ENCODE measurements at regions not wholly inside any gene's neighbourhood (a gene's known extent, or its start where the extent isn't known, plus 50 kb on each side); places are given as distances from the start of the nearest gene placed in this dataset.

DNA sequence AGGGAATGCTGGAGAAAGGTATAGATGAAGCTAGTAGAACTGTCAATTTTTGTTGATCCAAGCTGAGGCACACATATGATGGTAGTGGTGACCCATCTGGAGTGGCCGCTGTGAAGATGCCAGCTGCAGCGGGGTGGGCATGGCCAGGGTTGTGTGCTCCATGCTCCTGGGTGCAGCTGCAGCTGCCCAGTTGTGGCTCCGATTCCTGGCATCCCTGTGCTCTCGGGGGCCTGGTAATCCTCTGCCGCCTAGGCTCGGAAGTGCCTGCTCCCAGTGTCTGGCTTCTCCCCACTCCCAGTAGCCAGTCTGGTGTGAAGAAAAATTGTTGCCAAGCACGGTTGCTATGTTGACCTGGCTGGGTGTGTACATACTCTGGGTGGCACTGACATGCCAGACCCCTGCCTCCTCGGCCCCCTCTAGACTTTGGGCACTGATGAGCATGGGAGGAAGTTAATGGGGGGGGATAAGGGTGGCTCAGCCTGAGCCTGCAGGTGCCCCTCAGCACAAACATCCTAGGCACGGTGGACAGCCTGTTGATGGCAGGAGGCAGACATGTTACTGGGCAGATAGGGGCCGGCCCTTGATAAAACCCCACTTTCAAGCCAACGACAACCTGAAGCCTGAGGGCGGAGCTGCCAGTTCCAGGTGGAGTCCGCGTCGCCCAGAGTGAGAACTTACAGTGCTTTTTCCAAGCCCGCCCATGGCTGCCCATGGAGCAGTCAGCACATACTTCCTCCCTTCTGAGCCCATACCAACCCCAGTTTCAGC lies 1400.7 kb downstream of the PCDH9 start:
- no peak for TF ChIP-seq CTCF (IDR thresholded peaks at IDR 0.05)
- no peak for TF ChIP-seq ZFX (IDR thresholded peaks at IDR 0.05; ENCODE audit: borderline replicate concordance)

Measured in 22Rv1 (cell line).